Astrocyte of the spinal cord (primary cell): ENCODE measurements at regions not wholly inside any gene's neighbourhood (a gene's known extent, or its start where the extent isn't known, plus 50 kb on each side); places are given as distances from the start of the nearest gene placed in this dataset.

ENCODE experiments used
- DNase-seq: peaks from one replicate; pipeline ENCODE4 v3.0.0; 2011; ENCODE audit warnings: low read depth, low spot score
- H3K4me3 ChIP-seq: 2 replicates; pipeline ENCODE4 v1.5.1; 2011; ENCODE audit warnings: low read depth, mild to moderate bottlenecking, low read length, moderate library complexity
- in situ Hi-C: cut with HindIII; loops from 2 replicates; pipeline ENCODE4 v1.10.0; 2017; ENCODE audit warnings: low sequenced_read_pairs
- TF ChIP-seq, protein P1 (sequence below): IDR thresholded peaks from 2 replicates; pipeline ENCODE4 v1.5.1; 2012; ENCODE audit warnings: low read depth, mild to moderate bottlenecking, low read length, inconsistent platforms

- TF ChIP-seq, protein P1, sequence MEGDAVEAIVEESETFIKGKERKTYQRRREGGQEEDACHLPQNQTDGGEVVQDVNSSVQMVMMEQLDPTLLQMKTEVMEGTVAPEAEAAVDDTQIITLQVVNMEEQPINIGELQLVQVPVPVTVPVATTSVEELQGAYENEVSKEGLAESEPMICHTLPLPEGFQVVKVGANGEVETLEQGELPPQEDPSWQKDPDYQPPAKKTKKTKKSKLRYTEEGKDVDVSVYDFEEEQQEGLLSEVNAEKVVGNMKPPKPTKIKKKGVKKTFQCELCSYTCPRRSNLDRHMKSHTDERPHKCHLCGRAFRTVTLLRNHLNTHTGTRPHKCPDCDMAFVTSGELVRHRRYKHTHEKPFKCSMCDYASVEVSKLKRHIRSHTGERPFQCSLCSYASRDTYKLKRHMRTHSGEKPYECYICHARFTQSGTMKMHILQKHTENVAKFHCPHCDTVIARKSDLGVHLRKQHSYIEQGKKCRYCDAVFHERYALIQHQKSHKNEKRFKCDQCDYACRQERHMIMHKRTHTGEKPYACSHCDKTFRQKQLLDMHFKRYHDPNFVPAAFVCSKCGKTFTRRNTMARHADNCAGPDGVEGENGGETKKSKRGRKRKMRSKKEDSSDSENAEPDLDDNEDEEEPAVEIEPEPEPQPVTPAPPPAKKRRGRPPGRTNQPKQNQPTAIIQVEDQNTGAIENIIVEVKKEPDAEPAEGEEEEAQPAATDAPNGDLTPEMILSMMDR = no peak
- DNase-seq = no peak
- H3K4me3 ChIP-seq = peak overlapping the region; percentile 44
- in situ Hi-C loops = no loop called here
Observed at GRCh38 chr15:95326431-95327182, 1003.9 kb upstream of the NR2F2 start.

GRCh38 chr15:95327183-95327525 is 1003.3 kb upstream of the NR2F2 start:
- DNase-seq = no peak
- peak overlapping the region; percentile 44 for H3K4me3 ChIP-seq
- TF ChIP-seq, protein P1 = no peak
- in situ Hi-C loops = no loop called here

GRCh38 chr15:95327661-95328060 is 1002.8 kb upstream of the NR2F2 start:
- in situ Hi-C loops = no loop called here
- DNase-seq = no peak
- TF ChIP-seq, protein P1 = no peak
- no peak overlapping the region for H3K4me3 ChIP-seq

- TF ChIP-seq, protein P1 = no peak
- H3K4me3 ChIP-seq = no peak overlapping the region
- DNase-seq = no peak
- in situ Hi-C loops = no loop called here
Observed at GRCh38 chr15:95328559-95328958, 1001.9 kb upstream of the NR2F2 start.

DNA sequence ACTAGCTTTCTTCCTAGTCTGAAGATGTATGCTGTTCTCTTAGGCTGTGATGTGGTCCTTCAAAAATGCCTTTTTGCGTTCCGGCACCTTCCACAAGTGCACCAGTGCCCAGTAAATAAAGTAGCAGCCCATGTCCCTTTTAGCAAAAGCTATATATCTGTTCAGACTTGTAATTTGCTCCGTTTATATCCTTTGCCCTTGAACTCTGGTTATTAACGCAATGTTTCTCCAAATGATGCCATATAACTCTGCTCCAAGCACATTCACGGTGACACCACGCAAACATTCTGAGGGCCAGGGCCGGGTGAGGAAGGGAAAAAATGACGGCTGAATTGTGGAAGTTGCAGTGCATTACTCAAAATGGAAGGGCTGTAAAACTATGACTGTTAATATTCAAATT is 1001.1 kb upstream of the NR2F2 start:
- no peak for DNase-seq
- TF ChIP-seq, protein P1 = no peak
- in situ Hi-C loops = no loop called here
- no peak overlapping the region for H3K4me3 ChIP-seq

- TF ChIP-seq, protein P1 = no peak
- H3K4me3 ChIP-seq = no peak overlapping the region
- no peak for DNase-seq
- in situ Hi-C loops = no loop called here
Observed at GRCh38 chr15:95341686-95342085, 988.8 kb upstream of the NR2F2 start.
